ENCODE measurements at regions not wholly inside any gene's neighbourhood (a gene's known extent, or its start where the extent isn't known, plus 50 kb on each side); places are given as distances from the start of the nearest gene placed in this dataset.
"Not testable (repeated sequence)": the region's sequence is repeated elsewhere in the genome, so short reads cannot be mapped to it uniquely, and the experiment has no call there.

- DNase-seq (ENCODE audit: low read depth) = no peak
Measured at GRCh38 chr10:120204877-120205276, 252.2 kb upstream of the PLPP4 start.

GRCh38 chr10:120205368-120206018, 251.5 kb upstream of the PLPP4 start:
- DNase-seq (ENCODE audit: low read depth) = no peak

GRCh38 chr10:120208488-120208887, 248.5 kb upstream of the PLPP4 start:
- no peak for DNase-seq (ENCODE audit: low read depth)

GRCh38 chr10:120209124-120209762, 247.8 kb upstream of the PLPP4 start:
- DNase-seq (ENCODE audit: low read depth) = no peak

- no peak for DNase-seq (ENCODE audit: low read depth)
Measured at GRCh38 chr10:120212275-120212674, 244.8 kb upstream of the PLPP4 start.

- not testable (repeated sequence) for DNase-seq (ENCODE audit: low read depth)
Measured at GRCh38 chr10:120213283-120213682, 243.7 kb upstream of the PLPP4 start.

- DNase-seq (ENCODE audit: low read depth) = no peak
Measured at GRCh38 chr10:120217736-120218135, 239.3 kb upstream of the PLPP4 start.

- DNase-seq (ENCODE audit: low read depth) = no peak
Measured at GRCh38 chr10:120221873-120222485, 235.0 kb upstream of the PLPP4 start.

- no peak for DNase-seq (ENCODE audit: low read depth)
Measured at GRCh38 chr10:120229641-120230040, 227.4 kb upstream of the PLPP4 start.

GRCh38 chr10:120239695-120240094, 217.3 kb upstream of the PLPP4 start:
- DNase-seq (ENCODE audit: low read depth) = not testable (repeated sequence)

- no peak for DNase-seq (ENCODE audit: low read depth)
Measured at GRCh38 chr10:120251821-120252442, 205.1 kb upstream of the PLPP4 start.

- DNase-seq (ENCODE audit: low read depth) = no peak
Measured at GRCh38 chr10:120253131-120253530, 203.9 kb upstream of the PLPP4 start.

- no peak for DNase-seq (ENCODE audit: low read depth)
Measured at GRCh38 chr10:120260456-120260855, 196.6 kb upstream of the PLPP4 start.

- DNase-seq (ENCODE audit: low read depth) = no peak
Measured at GRCh38 chr10:120262857-120263547, 194.0 kb upstream of the PLPP4 start.

GRCh38 chr10:120266022-120266421, 191.0 kb upstream of the PLPP4 start:
- no peak for DNase-seq (ENCODE audit: low read depth)

GRCh38 chr10:120270906-120271305, 186.1 kb upstream of the PLPP4 start:
- no peak for DNase-seq (ENCODE audit: low read depth)

- DNase-seq (ENCODE audit: low read depth) = no peak
Measured at GRCh38 chr10:120271696-120272095, 185.3 kb upstream of the PLPP4 start.

GRCh38 chr10:120272350-120272749, 184.7 kb upstream of the PLPP4 start:
- DNase-seq (ENCODE audit: low read depth) = no peak

GRCh38 chr10:120278069-120278468, 179.0 kb upstream of the PLPP4 start:
- DNase-seq (ENCODE audit: low read depth) = no peak

GRCh38 chr10:120279196-120279595, 177.8 kb upstream of the PLPP4 start:
- no peak for DNase-seq (ENCODE audit: low read depth)

GRCh38 chr10:120282421-120282820, 174.6 kb upstream of the PLPP4 start:
- no peak for DNase-seq (ENCODE audit: low read depth)

- no peak for DNase-seq (ENCODE audit: low read depth)
Measured at GRCh38 chr10:120282846-120283492, 174.1 kb upstream of the PLPP4 start.
